PC-3 (cell line): ENCODE measurements at regions not wholly inside any gene's neighbourhood (a gene's known extent, or its start where the extent isn't known, plus 50 kb on each side); places are given as distances from the start of the nearest gene placed in this dataset.

ENCODE experiments used
- EZH2 ChIP-seq: fragments of 300-600 bp; sonication (generic); IDR thresholded peaks from one replicate; pipeline ENCODE4 v1.6.1; 2017; ENCODE audit warnings: antibody characterized with exemption, mild to moderate bottlenecking, low read length; ENCODE audit not compliant: unreplicated experiment
- EZH2phosphoT487 ChIP-seq: fragments of 300-600 bp; sonication (generic); IDR thresholded peaks from 2 replicates; pipeline ENCODE4 v1.6.1; 2018; ENCODE audit warnings: mild to moderate bottlenecking, antibody characterized with exemption, low read length, borderline replicate concordance
- TF ChIP-seq, protein P1 (sequence below): fragments of 300-600 bp; sonication (generic); conservative IDR thresholded peaks from 2 replicates; pipeline ENCODE4 v1.5.1; 2017; ENCODE audit warnings: antibody characterized with exemption, low read depth, mild to moderate bottlenecking, low read length

DNA sequence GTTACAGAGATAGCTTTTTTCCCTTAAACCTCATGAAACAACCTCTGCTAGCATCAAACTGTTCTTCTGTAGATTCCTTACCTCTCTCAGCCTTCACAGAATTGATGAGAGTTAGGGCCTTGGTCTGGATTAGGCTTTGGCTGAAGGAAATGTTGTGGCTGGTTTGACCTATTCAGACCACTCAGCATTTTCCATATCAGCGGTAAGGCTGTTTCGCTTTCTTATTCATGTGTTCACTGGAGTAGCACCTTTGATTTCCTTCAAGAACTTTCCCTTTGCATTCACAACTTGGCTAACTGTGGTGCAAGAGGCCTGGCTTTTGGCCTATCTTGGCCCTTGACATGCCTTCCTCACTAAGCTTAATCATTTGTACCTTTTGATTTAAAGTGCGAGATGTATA is 50.7 kb upstream of the NRXN3 start:
- TF ChIP-seq, protein P1, sequence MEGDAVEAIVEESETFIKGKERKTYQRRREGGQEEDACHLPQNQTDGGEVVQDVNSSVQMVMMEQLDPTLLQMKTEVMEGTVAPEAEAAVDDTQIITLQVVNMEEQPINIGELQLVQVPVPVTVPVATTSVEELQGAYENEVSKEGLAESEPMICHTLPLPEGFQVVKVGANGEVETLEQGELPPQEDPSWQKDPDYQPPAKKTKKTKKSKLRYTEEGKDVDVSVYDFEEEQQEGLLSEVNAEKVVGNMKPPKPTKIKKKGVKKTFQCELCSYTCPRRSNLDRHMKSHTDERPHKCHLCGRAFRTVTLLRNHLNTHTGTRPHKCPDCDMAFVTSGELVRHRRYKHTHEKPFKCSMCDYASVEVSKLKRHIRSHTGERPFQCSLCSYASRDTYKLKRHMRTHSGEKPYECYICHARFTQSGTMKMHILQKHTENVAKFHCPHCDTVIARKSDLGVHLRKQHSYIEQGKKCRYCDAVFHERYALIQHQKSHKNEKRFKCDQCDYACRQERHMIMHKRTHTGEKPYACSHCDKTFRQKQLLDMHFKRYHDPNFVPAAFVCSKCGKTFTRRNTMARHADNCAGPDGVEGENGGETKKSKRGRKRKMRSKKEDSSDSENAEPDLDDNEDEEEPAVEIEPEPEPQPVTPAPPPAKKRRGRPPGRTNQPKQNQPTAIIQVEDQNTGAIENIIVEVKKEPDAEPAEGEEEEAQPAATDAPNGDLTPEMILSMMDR: no peak
- TF ChIP-seq EZH2phosphoT487 (no peak), EZH2 (no peak)
